GM19438 (cell line): ENCODE measurements at regions not wholly inside any gene's neighbourhood (a gene's known extent, or its start where the extent isn't known, plus 50 kb on each side); places are given as distances from the start of the nearest gene placed in this dataset.

Source experiments
- ATAC-seq: cut with Tn5 transposase; IDR thresholded peaks from one replicate; pipeline ENCODE4 v1.9.1; 2021; ENCODE audit warnings: low read depth; ENCODE audit not compliant: unreplicated experiment

DNA sequence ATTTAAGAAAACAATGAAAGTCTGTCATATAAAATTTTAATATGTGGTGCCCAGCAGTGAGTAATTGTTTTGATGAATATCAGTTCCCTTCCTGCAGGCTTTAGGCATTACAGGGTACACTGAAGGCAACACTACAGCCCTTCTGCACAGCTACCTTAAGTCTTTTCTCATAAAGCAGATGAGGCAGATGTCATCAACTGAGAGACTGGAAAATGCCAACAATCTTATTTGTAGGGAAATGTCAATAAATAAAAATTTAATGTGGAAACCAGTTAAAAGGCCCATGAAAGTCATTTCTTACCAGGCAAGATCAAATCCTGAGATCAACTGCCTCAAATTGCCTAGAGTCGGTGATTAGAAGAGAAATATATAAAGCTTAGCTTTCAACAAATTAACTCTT lies 193.4 kb upstream of the NWD2 start:
- ATAC-seq = no peak

DNA sequence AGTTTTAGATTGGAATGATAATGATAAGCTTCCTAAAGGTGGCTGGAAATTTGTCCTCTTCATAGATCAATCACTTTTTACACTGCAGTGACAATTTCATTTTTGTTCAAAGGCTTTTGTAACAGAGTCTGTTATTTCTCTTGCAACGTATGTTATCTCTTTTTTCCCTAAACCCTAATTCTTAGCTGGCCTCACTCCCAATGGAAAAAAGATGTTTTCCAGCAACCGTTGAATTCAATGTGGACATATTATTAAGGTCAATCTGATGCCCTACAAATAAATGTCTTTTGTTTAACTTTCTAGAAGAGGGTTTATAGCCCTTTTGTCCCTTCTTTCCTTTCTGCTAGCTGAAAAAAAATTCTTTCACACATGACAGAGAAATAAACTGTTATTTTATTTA lies 192.7 kb upstream of the NWD2 start:
- no peak for ATAC-seq

DNA sequence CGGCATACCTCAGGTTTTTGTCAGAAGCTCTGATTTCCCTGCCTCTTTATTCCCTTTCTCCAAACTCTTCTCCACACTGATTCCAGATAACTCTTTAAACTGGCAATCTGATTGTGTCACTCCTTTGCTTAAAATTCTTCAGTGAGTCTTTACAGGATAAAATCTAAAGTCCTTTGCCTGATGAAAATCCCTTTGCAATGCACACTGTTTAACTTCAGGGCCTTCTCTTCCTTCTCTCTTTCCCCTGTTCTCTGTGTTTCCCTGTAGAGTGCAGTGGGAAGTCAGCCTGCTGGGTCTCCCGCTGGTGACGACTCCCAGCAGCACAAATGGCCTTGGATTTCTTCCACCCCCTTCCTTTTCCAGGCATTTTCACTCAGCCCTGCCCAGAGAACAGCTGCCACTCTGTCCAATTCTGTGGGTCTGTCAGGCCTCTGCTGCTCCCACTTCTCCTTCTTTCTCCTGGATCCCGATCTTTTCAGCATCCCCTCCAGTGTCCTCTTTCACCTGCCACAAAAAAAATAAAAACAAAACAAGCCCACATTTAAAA lies 189.9 kb upstream of the NWD2 start:
- no peak for ATAC-seq

DNA sequence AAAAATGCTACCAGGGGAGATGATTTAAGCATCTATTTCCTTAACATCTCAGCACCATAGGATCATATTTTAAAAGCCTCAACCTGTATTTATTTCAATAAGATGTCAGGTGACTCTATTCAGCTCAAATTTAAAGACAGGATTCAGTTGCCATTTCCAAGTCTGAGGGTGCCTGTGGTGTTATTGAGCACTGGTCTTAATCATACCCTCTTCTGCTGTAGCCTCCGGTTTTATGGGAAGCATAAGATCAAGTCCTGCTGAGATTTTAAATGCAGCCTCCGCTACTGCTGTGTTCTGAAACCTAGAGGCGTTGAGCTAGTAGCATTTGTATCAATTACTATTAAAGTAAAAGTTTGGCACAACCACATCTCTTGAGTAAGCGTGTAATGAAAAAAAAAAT lies 185.7 kb upstream of the NWD2 start:
- no peak for ATAC-seq

DNA sequence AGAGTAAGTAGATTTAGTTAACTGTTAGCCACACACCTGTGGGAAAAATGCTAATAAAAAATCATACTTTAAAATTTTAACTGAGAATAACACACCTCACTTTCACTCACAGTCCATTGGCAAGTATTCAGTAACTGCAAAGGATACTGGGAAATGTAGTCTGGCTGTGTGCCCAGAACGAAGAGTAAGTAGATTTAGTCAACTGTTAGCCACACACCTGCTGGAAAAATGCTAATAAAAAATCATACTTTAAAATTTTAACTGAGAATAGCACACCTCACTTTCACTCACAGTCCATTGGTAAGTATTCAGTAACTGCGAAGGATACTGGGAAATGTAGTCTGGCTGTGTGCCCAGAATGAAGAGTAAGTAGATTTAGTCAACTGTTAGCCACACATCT lies 178.4 kb upstream of the NWD2 start:
- ATAC-seq = no peak

DNA sequence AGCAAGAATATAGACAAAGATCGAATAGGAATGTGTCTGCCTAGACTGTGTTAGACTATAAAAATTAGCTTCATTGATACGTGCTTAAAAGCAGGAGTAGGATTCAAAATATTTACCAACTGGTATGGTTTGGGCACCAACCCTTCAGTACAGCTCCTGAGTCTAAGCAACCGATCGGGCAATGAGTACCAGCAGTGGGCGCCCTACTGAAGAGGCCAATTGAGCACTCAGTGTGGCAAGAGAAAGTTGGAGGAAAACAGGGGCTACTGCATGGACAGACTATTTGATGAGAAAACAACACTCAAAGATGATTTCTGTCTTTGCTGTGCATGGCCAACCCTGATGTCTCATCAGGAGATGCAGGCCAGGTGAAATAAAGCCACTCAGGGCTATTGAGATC lies 176.0 kb upstream of the NWD2 start:
- no peak for ATAC-seq

DNA sequence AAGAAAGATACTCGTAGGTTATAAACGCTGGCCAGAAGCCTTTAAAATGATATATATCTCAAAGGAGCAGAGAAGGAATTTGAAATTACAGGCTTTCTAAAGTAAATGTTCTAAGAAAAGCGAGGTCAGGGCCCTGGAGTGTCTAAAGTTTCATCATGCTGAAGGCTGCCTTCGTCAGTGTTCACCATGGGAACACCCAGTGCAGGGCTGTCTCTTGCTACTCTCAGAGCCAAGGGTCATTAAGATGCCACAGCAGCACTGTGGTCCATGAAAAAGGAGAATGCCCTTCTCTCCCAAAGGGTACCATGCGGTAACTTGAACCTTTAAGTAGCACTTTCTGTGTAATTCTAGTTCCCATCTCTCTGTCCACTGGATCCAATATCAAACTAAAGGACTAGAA lies 174.5 kb upstream of the NWD2 start:
- no peak for ATAC-seq

DNA sequence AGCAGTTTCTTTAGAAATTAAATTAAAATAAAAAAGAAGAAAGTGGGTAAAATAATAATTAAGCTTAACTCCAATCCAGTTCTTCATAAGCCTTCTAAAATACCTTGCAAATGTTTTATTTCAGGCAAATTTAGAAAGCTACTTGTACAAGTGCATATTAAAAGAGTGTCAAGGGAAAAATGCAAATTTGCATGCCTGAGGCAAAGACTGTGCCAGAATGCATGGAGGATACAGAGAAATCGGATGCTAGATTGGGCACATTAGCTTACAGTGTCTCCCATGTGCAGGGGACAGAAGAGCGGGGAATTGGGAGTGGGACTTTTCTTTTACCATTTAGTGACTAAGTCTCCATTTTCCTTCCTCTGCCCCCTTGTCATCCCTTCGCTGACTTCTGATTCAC lies 173.0 kb upstream of the NWD2 start:
- no peak for ATAC-seq

DNA sequence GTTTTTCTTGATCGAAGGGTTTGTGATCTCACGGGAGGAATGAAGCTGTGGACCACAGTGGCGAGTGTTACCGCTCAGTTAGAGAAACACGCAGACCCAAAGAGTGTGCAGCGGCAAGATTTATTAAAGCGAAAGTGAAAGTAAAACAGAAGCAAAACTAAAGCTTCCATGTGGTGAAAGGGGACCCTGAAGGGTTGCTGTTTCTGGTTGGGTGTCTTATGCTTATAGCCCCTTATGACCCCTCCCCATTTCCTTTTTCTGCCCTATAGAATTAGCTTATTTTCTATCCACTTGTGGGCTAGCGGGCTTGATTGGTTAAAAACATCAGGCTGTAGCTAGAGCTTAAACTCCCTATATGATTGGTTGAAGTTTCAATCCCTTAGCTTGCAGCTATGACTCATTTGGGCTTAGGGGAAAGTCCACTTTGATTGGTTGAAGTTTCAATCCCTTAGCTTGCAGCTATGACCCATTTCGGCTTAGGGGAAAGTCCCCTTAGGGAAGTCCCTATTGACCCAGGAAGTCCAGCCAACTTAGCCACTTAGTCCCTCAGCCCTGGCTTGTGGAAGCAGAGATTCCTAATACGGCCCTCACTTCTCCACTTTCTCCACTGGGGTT lies 171.2 kb upstream of the NWD2 start:
- ATAC-seq = no peak

DNA sequence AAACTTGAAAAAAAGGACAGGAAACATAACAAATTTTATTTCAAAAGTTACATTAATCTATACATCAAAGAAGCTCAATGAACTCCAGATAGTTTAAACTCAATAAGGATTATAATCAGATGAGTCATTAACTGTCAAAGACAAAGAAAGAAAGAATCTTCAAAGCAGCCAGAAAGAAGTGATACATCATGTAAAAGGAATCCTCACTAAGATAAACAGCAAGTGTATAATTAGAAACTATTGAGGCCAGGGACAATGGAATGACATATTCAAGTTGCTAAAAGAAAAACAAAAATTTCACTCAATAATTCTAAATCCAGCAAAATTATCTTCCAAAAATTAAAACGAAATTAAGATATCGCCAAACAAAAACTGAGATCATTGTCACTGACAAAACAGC lies 161.6 kb upstream of the NWD2 start:
- no peak for ATAC-seq

DNA sequence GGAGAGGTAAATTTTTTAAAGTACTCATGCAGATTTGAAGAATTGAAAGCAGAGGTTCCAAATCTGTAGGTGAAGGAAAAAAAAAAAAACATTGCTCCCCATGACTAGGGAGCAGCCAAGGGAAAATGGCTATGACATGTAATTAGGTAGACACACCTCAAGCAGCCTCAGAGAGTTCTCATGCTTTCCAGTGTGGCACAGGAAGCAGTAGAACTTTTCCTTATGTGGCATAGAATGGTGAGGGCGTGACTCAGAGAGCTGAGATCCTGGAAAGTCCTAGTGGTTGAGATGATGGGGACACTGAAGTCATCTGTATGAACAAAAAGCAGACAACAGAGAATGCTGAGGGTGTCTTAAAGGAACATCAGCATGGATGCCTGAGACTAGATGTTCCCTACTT lies 148.6 kb upstream of the NWD2 start:
- ATAC-seq = no peak

DNA sequence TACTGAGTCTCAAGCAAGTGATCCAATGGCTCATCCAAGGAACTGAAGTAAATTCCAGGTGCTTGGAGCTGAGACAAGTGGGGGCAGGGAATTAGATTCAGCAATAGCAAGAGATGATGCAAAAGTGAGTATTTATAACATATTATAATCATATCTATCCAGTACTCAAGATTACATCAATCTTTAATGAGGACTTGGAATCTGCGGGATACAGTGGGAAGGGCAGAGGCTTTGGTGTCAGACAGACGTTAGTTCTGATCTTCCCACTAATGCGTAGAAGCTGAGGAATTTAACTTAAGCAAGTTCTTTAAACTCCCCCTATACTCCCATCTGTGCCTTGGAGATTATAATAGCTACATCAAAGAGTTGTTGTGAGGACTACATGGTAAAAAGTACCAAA lies 143.4 kb upstream of the NWD2 start:
- ATAC-seq = no peak

DNA sequence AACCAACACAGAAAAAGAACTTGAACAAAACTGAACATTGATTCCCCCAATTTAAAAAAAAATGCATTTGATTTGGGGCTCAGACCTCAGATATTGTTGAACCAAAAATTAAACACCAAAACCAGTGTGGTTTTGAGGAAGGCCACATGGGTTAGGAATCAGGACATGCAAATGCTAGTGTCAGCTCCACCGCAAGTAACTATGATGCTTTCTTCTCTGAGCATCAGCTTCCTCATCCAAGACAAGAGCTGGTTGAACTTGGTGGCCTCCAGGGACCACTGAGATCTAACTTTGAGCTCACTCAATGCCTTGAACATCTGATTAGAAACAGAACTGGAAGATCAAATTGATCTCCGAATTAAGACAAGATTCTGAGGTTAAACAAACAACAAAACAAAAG lies 142.9 kb upstream of the NWD2 start:
- ATAC-seq = no peak

DNA sequence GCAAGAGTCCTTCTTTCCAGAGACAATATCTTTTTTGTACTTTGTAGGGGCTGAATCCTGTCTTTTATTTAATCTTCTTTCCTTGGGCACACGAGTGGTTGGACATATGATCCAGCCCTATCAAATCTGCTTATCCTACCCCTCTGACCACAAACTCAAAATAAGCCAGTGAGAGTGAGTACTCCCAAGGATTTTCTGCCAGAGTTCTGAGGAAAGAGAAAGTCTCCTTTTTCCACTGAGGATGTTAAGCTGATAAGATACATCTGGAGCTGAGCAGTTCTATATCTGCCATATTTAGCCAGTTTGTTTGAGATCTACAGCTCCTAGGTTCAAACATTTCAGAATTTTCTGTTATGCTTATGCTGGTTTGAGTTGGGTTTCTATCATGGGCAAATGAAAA lies 134.8 kb upstream of the NWD2 start:
- ATAC-seq = no peak

DNA sequence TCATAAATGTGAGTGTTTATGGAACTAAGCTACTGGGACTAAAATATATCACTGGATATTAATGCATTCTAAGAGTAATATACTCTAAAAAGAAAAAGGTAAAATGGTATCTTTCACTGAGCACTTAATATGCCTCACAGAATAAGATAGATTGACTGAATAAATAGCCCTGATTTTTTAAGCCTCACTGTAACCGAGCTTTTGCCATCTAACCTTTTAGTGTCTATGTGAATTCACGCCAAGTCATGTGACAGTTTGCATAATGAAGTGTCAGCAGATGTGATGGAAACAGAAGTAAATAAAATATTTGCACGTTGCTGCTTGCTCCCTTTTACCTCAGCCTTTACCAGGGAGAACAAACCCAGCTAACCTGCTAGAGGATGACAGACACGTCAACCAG lies 119.7 kb upstream of the NWD2 start:
- no peak for ATAC-seq

DNA sequence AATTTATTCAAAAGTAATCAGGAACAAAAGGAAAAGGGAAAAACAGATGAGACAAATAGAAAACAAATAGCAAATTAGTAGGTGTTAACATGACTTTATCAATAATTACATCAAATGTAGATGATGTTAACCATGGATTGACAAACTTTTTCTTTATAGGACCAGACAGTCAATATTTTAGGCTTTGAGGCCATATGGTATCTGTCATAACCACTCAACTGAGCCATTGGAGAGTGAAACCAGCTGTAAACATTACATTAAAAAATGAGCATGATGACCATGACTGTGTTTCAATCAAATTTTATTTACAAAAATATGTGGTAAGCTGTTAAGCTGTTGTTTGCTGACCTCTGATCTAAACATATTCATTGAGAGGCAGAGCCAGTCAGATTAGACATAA lies 118.5 kb upstream of the NWD2 start:
- no peak for ATAC-seq

DNA sequence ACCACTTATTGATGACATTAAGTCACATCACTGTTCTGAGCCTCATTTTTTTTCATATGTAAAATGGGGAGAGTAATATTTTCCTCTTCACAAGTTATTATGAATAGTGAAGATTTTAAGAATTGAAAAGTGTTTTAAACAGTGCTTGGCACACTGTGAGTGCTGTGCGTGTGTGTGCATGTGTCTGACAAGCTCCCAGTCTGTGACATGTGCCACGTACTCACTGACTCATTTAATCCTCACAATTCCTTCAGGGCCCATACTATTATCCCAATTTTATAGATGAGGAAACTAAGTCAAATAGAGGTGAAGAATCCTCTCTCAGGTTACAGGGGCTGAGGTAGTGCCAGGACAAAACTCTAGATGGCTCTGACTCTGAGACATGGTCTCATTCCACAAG lies 114.1 kb upstream of the NWD2 start:
- ATAC-seq = no peak

DNA sequence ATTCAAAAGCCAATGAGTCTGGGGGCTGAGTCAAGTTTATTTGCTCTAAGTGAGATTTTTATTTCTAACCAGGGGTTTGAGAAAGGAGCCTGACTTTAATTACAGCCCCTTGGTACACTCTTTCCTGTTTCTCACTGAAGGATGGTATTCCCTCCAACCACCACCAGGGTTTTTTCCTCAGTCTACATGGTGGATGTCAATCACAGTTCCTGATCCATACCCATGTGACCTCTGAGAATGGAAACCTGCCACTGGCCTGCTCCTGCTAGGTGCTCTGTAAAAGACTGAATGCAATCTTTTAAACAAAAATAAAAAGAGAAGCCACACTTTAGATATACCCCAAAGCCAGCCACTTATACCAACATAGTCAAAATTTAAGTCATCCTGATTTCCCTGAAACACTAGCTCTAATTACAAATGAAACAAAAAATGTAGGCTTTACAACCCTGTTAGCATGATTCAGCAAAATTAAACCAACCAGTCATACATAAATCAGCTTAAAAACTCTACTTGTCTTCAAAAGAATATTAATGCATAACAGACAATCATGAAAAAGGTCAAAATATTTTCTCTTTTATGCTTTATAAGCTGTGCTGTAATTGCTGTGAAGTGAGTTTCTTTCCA lies 112.1 kb upstream of the NWD2 start:
- no peak for ATAC-seq

DNA sequence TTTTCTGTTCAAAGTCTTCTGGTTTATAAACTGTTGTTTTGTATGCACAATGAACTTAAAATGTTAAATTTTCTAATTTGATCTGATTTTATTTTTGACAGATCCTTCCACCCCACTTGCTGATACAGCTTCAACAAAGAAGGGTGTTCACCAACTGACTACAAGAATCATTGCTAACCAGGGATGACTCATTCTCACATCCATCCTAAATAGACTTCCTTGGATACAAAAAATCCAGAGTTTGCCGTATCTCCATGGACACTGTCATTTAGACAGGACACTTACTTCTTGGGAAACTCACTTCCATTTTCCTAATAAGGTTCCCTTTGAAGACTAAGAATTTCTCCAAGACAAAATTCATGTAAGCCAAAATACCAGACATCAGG lies 111.6 kb upstream of the NWD2 start:
- ATAC-seq = no peak

DNA sequence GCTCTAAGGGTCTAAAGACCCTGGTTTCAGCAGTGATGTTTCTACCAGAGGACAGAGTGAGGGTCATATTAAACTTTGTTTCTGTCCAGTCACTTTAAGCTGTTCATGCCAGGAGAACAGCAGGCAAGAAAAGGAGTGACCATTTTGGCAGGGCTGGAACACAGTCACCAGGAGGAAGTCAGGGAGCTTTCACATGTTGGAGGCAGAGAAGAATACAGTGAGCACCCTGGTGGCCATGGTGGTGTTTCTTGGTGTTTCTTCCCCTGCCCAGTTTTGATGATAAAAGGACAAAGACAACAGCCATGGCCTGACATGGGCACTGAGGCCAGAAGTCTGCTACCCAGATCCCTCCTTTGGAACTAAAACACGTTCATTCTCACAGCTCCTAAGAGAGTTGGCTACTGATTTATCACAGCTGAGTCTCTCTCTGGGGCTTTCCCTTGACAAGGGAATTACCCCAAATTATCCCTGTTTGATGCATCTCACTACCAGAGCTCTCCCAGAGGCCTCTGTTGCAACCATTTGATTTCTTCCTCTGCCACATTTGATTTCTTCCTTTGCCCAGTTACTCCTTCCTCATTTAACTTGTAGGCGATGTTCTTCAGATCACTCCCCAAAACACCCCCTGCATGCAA lies 106.4 kb upstream of the NWD2 start:
- ATAC-seq = no peak

DNA sequence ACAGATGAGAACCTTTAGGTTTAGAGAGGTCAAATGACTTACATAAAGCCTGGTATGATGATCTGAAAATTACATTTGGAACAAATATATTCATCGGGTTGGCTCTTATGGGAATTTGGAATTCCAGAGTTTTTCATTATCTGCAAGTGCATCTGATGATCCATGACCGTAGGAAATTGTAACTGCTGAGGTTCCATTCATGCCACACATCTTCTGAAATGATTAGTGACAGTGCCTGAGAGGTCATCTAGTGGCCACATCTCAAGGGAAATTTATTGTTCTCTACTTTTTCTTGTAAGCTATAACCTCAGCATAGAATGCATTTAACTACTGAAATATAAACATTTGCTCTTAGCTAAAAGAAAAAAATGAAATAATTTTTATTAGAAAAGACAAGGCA lies 105.8 kb upstream of the NWD2 start:
- ATAC-seq = no peak

DNA sequence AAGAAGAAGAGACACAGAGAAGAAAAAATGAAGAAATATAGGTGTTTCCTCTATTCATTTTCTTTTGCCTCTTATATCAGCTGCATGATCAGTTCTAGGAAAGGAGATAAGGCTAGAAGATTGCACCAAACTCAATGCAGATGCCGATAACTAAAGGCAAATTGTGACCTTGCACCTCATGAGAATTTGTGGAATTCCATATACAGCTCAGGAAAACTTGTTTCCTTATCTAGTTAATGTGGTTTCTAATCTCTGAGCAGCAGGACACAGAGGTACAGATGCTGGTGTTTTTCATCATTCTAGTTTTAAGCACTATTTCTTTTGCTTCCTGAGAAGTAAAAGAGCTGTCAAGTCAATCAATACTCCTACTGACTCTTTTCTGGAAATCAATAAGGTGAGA lies 104.6 kb upstream of the NWD2 start:
- no peak for ATAC-seq
